ENCODE measurements at regions not wholly inside any gene's neighbourhood (a gene's known extent, or its start where the extent isn't known, plus 50 kb on each side); places are given as distances from the start of the nearest gene placed in this dataset.
A peak's percentile ranks its signal among the peaks of the same experiment; 100 is the strongest.

GRCh38 chr4:123747016-123747415, 350.4 kb downstream of the SPRY1 start:
- no peak for FAIRE-seq
- TF ChIP-seq POLR2A (IDR thresholded peaks at IDR 0.05; ENCODE audit: low read depth, low read length) (no peak), POLR2AphosphoS5 (IDR thresholded peaks at IDR 0.05; ENCODE audit: low read depth, low read length) (no peak), TAF1 (IDR thresholded peaks at IDR 0.05; ENCODE audit: borderline replicate concordance, low read depth, low read length) (no peak)
- DNase-seq (ENCODE audit: insufficient read length) = no peak

- DNase-seq (ENCODE audit: insufficient read length) = no peak
- no peak for FAIRE-seq
- TF ChIP-seq POLR2AphosphoS5 (IDR thresholded peaks at IDR 0.05; ENCODE audit: low read depth, low read length) = no peak
- TF ChIP-seq POLR2A (IDR thresholded peaks at IDR 0.05; ENCODE audit: low read depth, low read length) = no peak
- no peak for TF ChIP-seq TAF1 (IDR thresholded peaks at IDR 0.05; ENCODE audit: borderline replicate concordance, low read depth, low read length)
Measured at GRCh38 chr4:123748806-123749205, 352.2 kb downstream of the SPRY1 start.

GRCh38 chr4:123749383-123749782, 352.8 kb downstream of the SPRY1 start:
- DNase-seq (ENCODE audit: insufficient read length) (no peak), FAIRE-seq (no peak)
- TF ChIP-seq POLR2AphosphoS5 (IDR thresholded peaks at IDR 0.05; ENCODE audit: low read depth, low read length) (no peak), POLR2A (IDR thresholded peaks at IDR 0.05; ENCODE audit: low read depth, low read length) (no peak), TAF1 (IDR thresholded peaks at IDR 0.05; ENCODE audit: borderline replicate concordance, low read depth, low read length) (no peak)

- no peak for FAIRE-seq
- TF ChIP-seq POLR2A (IDR thresholded peaks at IDR 0.05; ENCODE audit: low read depth, low read length) (no peak), POLR2AphosphoS5 (IDR thresholded peaks at IDR 0.05; ENCODE audit: low read depth, low read length) (no peak), TAF1 (IDR thresholded peaks at IDR 0.05; ENCODE audit: borderline replicate concordance, low read depth, low read length) (no peak)
- DNase-seq (ENCODE audit: insufficient read length) = no peak
Measured at GRCh38 chr4:123750044-123750443, 353.4 kb downstream of the SPRY1 start.

- no peak for DNase-seq (ENCODE audit: insufficient read length)
- TF ChIP-seq POLR2A (IDR thresholded peaks at IDR 0.05; ENCODE audit: low read depth, low read length) (no peak), TAF1 (IDR thresholded peaks at IDR 0.05; ENCODE audit: borderline replicate concordance, low read depth, low read length) (no peak), POLR2AphosphoS5 (IDR thresholded peaks at IDR 0.05; ENCODE audit: low read depth, low read length) (no peak)
- FAIRE-seq = no peak
Measured at GRCh38 chr4:123755655-123756054, 359.1 kb downstream of the SPRY1 start.

GRCh38 chr4:123767806-123768205, 371.2 kb downstream of the SPRY1 start:
- FAIRE-seq = no peak
- TF ChIP-seq TAF1 (IDR thresholded peaks at IDR 0.05; ENCODE audit: borderline replicate concordance, low read depth, low read length) (no peak), POLR2A (IDR thresholded peaks at IDR 0.05; ENCODE audit: low read depth, low read length) (no peak)
- DNase-seq (ENCODE audit: insufficient read length) = no peak

GRCh38 chr4:123770884-123771283, 374.3 kb downstream of the SPRY1 start:
- no peak for DNase-seq (ENCODE audit: insufficient read length)
- FAIRE-seq = no peak
- no peak for TF ChIP-seq POLR2AphosphoS5 (IDR thresholded peaks at IDR 0.05; ENCODE audit: low read depth, low read length)
- TF ChIP-seq TAF1 (IDR thresholded peaks at IDR 0.05; ENCODE audit: borderline replicate concordance, low read depth, low read length) = no peak
- TF ChIP-seq POLR2A (IDR thresholded peaks at IDR 0.05; ENCODE audit: low read depth, low read length) = no peak

GRCh38 chr4:123776267-123776666, 379.7 kb downstream of the SPRY1 start:
- FAIRE-seq = no peak
- TF ChIP-seq TAF1 (IDR thresholded peaks at IDR 0.05; ENCODE audit: borderline replicate concordance, low read depth, low read length) (no peak), POLR2AphosphoS5 (IDR thresholded peaks at IDR 0.05; ENCODE audit: low read depth, low read length) (no peak), POLR2A (IDR thresholded peaks at IDR 0.05; ENCODE audit: low read depth, low read length) (no peak)

GRCh38 chr4:123777373-123777772, 380.8 kb downstream of the SPRY1 start:
- no peak for FAIRE-seq
- DNase-seq (ENCODE audit: insufficient read length) = no peak
- TF ChIP-seq POLR2A (IDR thresholded peaks at IDR 0.05; ENCODE audit: low read depth, low read length) (no peak), POLR2AphosphoS5 (IDR thresholded peaks at IDR 0.05; ENCODE audit: low read depth, low read length) (no peak), TAF1 (IDR thresholded peaks at IDR 0.05; ENCODE audit: borderline replicate concordance, low read depth, low read length) (no peak)

More at GRCh38 chr4:123776267-123776666, 379.7 kb downstream of the SPRY1 start:
- peak; percentile 0 for DNase-seq (ENCODE audit: insufficient read length)

- FAIRE-seq = no peak
- no peak for DNase-seq (ENCODE audit: insufficient read length)
- no peak for TF ChIP-seq POLR2AphosphoS5 (IDR thresholded peaks at IDR 0.05; ENCODE audit: low read depth, low read length)
- TF ChIP-seq TAF1 (IDR thresholded peaks at IDR 0.05; ENCODE audit: borderline replicate concordance, low read depth, low read length) = no peak
- TF ChIP-seq POLR2A (IDR thresholded peaks at IDR 0.05; ENCODE audit: low read depth, low read length) = no peak
Measured at GRCh38 chr4:123783151-123783790, 386.7 kb downstream of the SPRY1 start.

- TF ChIP-seq TAF1 (IDR thresholded peaks at IDR 0.05; ENCODE audit: borderline replicate concordance, low read depth, low read length) = no peak
- no peak for TF ChIP-seq POLR2A (IDR thresholded peaks at IDR 0.05; ENCODE audit: low read depth, low read length)
- TF ChIP-seq POLR2AphosphoS5 (IDR thresholded peaks at IDR 0.05; ENCODE audit: low read depth, low read length) = no peak
- FAIRE-seq (no peak), DNase-seq (ENCODE audit: insufficient read length) (no peak)
Measured at GRCh38 chr4:123783921-123784320, 387.3 kb downstream of the SPRY1 start.

GRCh38 chr4:123784626-123785025, 388.0 kb downstream of the SPRY1 start:
- TF ChIP-seq TAF1 (IDR thresholded peaks at IDR 0.05; ENCODE audit: borderline replicate concordance, low read depth, low read length) (no peak), POLR2AphosphoS5 (IDR thresholded peaks at IDR 0.05; ENCODE audit: low read depth, low read length) (no peak), POLR2A (IDR thresholded peaks at IDR 0.05; ENCODE audit: low read depth, low read length) (no peak)
- no peak for FAIRE-seq

More at GRCh38 chr4:123784626-123785025, 388.0 kb downstream of the SPRY1 start:
- DNase-seq (ENCODE audit: insufficient read length) = no peak

Data from GM12892 (cell line).